GM19351 (cell line): ENCODE measurements at regions not wholly inside any gene's neighbourhood (a gene's known extent, or its start where the extent isn't known, plus 50 kb on each side); places are given as distances from the start of the nearest gene placed in this dataset.
"Not testable (repeated sequence)": the region's sequence is repeated elsewhere in the genome, so short reads cannot be mapped to it uniquely, and the experiment has no call there.

Source experiments
- ATAC-seq: cut with Tn5 transposase; IDR thresholded peaks from one replicate; pipeline ENCODE4 v1.9.1; 2021; ENCODE audit warnings: mild to moderate bottlenecking, moderate library complexity; ENCODE audit not compliant: unreplicated experiment

DNA sequence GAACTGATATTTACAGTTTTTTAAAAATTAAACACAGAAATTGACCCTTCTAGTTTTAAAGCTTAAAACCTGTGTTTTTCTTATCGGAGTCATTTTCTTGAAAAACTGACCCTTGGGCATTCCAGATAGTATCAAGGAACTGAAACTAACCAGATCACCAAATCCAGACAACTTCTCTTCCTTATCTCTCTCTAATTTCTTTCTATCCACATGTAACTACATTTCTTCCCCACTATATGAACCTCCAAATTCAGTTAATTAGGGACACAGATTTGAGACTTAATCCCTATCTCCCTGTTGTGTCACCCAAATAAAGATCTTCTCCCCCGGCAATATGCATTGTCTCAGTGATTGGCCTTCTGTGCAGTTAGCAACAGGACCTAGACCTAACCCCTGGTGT lies 1643.0 kb upstream of the CDH6 start:
- no peak for ATAC-seq

DNA sequence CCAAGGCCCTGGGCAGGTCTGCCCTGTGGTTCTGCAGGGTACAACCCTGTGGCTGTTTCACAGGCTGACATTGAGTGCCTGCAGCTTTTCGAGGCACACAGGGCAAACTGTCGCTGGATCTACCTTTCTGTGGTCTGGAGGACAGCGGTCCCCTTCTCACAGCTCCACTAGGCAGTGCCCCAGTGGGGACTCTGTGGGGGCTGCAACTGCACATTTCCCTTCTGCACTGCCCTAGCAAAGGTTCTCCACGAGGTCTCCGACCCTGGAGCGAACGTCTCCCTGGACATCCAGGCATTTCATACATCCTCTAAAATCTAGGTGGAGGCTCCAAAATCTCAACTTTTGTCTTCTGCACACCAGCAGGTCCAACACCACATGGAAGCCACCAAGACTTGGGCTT lies 1645.2 kb upstream of the CDH6 start:
- ATAC-seq = no peak

DNA sequence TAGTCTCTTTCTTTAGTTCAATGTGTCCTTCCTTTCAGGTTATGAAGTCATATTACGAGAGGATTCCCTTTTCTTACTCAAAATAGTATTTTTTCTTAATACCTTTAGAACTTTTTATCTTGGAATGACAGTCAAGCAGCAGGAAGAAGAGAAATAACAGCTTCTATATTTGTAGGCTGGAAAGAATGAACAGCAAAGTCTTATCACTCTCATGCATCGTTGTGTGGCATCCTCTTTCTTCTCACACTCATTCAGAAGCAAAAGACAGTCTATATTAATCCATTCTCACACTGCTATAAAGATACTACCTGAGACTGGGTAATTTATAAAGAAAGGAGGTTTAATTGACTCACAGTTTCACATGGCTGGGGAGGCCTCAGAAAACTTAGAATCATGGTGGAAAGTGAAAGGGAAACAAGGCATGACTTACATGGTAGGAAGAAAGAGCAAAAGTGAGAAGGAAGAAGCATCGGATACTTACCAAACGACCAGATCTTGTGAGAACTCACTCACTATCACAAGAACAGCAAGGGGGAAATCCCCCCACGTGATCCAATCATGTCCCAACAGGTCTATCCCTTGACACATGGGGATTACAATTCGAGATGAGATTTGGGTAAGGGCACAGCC lies 1646.1 kb upstream of the CDH6 start:
- no peak for ATAC-seq

DNA sequence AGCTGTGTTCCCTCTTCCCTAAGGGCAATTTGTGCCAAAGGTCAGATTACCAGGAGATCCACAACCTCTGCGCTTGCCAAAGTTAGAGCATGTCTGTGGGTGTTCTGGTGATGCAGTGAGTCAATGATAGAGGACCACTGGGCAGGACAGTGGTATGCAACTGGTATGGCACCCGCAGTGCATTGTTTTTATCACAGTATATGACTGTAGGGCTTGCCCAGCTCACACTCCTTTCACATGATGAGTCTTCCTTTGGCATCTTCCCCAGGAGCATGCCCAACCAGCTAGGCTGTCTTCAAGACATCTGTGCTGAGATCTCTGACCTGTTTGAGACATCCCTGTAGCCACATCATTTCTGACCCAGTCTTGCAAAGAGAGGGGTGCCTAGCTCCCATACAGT lies 1650.0 kb upstream of the CDH6 start:
- no peak for ATAC-seq

- no peak for ATAC-seq
Measured at GRCh38 chr5:29524227-29524626, 1669.3 kb upstream of the CDH6 start.

- ATAC-seq = no peak
Measured at GRCh38 chr5:29518176-29518575, 1675.3 kb upstream of the CDH6 start.

DNA sequence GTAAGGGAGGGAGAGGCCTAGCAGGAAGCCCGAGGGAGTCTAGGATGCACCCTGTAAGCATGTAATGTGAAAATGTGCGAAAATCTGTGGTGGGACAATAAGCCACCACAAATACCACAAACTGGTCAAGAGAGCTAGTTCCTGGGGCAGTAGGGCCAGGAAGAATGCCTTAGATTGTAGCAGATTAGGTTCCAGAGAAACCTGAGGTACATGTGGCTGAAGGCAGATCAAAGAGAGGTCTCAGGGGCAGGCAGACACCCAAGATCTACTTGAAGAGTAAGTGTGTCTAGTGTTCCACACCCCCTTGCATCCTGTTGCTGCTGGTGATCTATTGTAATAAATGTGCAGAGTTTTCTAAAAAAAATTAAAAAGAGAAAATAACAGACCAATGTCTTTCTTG lies 1677.3 kb upstream of the CDH6 start:
- ATAC-seq = no peak

- no peak for ATAC-seq
Measured at GRCh38 chr5:29508131-29508530, 1685.4 kb upstream of the CDH6 start.

GRCh38 chr5:29504411-29504810 lies 1689.1 kb upstream of the CDH6 start:
- no peak for ATAC-seq

- no peak for ATAC-seq
Measured at GRCh38 chr5:29498860-29499259, 1694.6 kb upstream of the CDH6 start.

DNA sequence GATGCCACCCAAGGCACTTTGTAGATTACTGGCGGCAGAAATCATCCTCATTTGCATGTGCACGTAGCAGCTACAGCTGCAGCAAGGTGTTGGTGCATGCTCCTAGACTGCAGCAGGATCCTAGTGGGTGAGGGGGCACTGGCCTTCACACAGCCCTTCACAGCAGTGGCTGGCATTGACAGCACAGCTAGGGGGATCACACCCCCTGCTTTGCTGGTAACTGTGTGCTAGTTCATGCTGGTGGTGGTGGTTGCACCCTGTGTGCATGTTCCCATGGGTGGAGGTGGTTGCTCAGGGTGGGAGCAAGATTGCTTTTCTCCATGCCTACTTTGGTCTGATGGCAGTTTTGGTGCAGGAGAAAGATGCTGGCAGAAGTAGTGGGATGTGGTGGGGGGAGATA lies 1695.1 kb upstream of the CDH6 start:
- ATAC-seq = no peak

- ATAC-seq = no peak
Measured at GRCh38 chr5:29485333-29485732, 1708.2 kb upstream of the CDH6 start.

GRCh38 chr5:29469581-29469980 lies 1723.9 kb upstream of the CDH6 start:
- ATAC-seq = no peak

DNA sequence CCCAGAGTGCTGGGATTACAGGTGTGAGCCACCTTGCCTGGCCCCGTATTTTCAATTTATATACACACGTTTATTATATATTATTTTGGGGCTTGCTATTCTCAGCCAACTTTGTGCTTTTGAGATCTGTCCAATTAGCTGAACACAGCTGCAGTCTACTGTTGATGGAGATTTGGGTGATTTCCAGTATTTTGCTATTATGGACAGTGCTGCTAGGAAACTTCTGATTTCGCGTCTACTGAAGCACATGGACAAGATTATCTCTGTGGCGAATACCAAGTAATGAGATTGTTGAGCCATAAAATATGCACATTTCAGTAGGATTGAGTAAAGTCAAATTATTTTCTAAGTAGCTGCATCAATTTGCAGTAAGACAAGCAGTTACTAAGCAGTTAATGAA lies 1731.2 kb upstream of the CDH6 start:
- no peak for ATAC-seq

GRCh38 chr5:29460971-29461559 lies 1732.4 kb upstream of the CDH6 start:
- no peak for ATAC-seq

DNA sequence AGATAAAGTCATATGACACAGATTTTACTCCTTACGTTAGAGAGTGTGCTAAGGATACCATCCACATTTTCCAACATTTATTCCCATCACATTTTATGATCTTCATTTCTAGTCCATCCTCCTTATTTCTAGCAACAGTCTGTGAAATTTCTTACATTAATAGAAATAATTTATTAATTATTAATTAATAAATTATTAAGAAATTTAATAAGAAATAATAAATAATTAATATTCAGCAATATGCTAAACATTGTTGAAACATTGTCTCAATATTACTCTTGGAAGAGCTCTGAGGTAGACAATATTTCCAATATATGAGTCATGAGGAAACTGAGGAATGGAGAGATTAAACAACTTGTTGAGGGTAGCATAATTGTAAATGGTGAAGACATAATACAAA lies 1742.5 kb upstream of the CDH6 start:
- ATAC-seq = not testable (repeated sequence)

GRCh38 chr5:29414681-29415080 lies 1778.8 kb upstream of the CDH6 start:
- ATAC-seq = no peak

GRCh38 chr5:29412979-29413378 lies 1780.5 kb upstream of the CDH6 start:
- no peak for ATAC-seq

DNA sequence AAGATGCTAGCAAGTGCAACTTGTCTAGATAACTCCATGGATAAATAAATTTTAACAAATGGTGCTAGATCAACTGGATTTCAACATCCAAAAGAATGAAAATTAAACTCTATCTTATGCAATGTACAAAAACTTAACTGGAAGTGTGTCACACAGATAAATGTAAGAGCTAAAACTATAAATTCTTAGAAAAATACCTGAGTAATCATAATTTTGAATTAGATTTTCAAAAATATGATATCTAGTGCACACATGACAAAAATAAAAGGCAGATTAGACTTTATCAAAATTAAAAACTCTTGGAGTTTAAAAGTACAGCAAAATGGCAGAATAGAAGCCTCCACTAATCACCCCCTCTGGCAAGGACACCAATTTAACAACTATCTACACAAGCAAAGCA lies 1791.2 kb upstream of the CDH6 start:
- ATAC-seq = no peak

DNA sequence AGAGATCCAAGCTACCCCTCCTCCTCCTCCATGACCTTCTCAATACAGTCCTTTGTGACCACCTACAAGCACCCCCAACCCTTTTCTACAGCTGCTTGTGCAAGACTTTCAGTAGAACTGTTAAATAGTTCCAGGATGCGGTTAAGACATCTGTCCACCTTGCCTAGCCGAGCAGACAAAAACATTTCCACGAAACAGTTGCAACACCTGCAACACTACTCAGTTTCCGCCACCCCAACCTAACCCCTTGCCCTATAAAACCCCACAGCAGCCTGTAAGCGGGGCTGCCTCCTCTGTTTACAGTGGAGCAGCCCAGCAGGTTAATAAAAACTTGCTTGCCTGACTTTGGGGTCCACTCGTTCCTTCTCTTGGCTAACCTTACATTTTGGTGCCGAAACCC lies 1803.5 kb upstream of the CDH6 start:
- ATAC-seq = no peak

- ATAC-seq = no peak
Measured at GRCh38 chr5:29387384-29387783, 1806.1 kb upstream of the CDH6 start.

DNA sequence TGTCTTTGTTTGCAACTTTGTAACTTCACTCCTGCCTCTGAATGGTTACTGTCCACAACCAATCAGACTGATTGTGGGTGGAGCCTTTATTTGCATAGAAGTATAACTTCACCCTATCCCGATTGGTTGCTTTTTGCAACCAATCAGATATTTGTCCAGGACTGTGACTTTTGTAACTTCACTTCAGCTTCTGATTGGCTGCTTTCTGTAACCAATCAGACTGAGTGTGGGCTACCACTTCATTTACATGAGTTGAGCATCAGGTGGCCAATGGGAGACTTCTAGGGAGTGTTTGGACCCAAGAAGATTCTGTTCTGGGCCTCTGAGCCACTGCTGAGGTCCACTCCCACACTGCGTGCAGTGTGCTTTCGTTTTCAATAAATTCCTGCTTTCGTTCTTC lies 1810.7 kb upstream of the CDH6 start:
- ATAC-seq = no peak

DNA sequence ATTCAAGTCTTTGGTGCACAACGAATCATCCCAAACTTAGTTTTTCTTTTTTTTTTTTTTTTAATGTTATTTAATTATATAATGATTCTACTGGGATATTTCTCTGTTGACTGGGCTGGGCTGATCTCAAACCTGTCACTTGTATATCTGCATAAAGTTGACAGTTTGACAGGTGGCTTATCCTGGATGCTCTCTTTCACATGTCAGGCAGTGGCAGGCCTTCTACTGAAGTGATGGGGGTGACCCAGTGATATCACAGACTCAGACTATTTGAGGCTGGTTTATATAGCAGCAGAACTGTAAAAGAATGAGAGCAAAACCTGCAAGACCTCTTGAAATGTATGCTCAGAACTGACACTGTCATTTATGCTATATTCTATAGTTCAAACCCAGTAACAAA lies 1813.5 kb upstream of the CDH6 start:
- ATAC-seq = no peak
